ENCODE measurements at regions not wholly inside any gene's neighbourhood (a gene's known extent, or its start where the extent isn't known, plus 50 kb on each side); places are given as distances from the start of the nearest gene placed in this dataset.
"Not testable (repeated sequence)": the region's sequence is repeated elsewhere in the genome, so short reads cannot be mapped to it uniquely, and the experiment has no call there.

DNA sequence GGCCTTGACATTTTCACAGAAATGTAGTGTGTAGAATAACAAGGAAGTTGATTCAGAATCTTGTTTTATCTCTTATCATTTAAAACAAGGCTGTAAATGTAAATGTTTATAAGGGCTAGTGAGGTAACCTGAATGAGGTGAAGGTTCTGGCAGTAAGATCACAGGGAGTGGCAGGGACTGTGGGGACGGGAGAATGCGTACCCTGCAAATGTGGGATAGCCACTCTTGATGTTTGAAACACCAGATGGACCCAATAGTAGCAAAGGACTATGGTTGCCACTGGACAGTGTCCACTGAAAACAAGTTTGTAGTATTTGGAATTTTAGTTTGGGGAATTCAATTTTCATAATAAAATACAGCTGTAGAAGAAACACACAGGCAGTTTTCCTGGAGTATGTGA lies 155.3 kb downstream of the FHIP1A start:
- no peak for DNase-seq

GRCh38 chr4:151565583-151565982 lies 156.6 kb downstream of the FHIP1A start:
- no peak for DNase-seq

DNA sequence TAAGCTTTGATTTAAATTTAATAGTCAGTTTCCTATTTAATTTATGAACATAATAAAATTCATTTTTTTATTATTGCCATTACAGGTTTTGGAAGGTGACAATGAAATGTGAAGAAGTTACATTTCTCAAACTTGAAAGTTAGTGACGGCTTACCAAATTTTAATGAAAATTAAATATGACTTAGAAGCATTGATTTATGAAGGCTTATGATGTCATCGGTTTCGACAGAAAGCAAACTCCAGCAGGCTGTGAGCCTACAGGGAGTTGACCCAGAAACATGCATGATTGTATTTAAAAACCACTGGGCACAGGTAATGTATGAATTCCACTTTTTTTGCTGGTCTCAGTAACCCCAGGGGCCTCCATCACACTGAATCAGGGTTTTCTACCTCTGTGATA lies 157.1 kb downstream of the FHIP1A start:
- DNase-seq: no peak

GRCh38 chr4:151567056-151567455 lies 158.1 kb downstream of the FHIP1A start:
- DNase-seq: no peak

GRCh38 chr4:151568966-151569365 lies 160.0 kb downstream of the FHIP1A start:
- no peak for DNase-seq

- no peak for DNase-seq
Measured at GRCh38 chr4:151569650-151570049, 160.7 kb downstream of the FHIP1A start.

DNA sequence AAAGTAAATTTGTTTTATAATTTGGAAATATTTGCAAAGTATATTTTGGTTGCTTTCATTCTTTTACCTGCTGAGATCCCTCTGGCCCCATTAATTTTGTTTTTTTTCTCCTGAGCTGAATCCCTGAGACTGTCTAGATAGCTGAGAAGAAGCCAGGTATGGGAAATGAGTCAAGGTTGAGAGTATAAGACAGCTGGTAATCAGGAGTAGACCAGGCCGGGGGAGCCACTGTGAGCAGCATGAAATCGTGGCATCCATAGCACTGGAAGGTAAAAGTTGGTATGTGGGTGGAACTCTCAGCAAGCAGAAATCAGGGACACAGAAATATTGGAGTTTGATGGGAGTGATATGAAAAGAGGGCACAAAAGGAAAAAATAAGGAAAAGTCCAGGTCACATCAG lies 164.5 kb downstream of the FHIP1A start:
- no peak for DNase-seq

DNA sequence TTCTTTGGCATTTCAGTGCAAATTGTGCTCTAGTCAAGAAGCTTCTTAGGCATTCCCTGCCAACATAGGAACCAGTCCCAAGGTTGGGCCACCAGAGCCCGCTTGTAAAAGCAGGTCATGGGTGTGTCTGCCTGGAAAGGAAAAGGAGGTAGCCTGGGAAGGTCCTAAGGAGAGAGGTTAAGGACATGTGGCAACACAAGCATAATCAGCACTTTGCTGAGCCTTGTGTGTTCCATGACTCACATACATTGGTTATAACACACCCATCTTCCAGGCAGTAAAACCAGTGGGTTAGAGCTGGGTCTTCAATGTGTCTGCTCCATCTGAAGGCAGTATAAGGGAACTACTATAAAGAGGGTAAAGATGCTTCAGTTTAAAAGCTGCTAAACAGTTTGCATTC lies 165.0 kb downstream of the FHIP1A start:
- no peak for DNase-seq

GRCh38 chr4:151574968-151575367 lies 166.0 kb downstream of the FHIP1A start:
- DNase-seq: no peak

- DNase-seq: no peak
Measured at GRCh38 chr4:151575646-151576045, 166.7 kb downstream of the FHIP1A start.

GRCh38 chr4:151576627-151577026 lies 167.7 kb downstream of the FHIP1A start:
- no peak for DNase-seq

DNA sequence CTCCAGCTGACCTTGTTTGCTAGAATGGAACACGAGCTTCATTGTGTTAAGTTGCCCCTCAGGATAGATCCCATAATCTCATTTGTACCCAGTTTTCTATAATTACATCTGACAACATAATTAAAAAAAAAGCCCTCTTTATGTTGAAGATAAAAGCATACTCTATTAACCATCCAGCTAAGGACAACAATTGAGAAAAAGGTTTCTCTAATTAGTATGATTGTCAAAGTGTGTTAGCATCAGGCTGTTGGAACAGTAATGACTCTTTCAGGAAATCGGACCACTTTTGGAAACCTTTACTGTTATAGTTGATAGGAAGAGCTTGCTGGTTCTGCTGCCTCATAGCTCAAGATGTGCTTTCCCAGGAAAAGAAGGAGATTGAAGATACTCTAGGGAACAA lies 172.6 kb downstream of the FHIP1A start:
- DNase-seq: no peak

- no peak for DNase-seq
Measured at GRCh38 chr4:151582098-151582497, 173.1 kb downstream of the FHIP1A start.

GRCh38 chr4:151583157-151583914 lies 174.4 kb downstream of the FHIP1A start:
- no peak for DNase-seq

DNA sequence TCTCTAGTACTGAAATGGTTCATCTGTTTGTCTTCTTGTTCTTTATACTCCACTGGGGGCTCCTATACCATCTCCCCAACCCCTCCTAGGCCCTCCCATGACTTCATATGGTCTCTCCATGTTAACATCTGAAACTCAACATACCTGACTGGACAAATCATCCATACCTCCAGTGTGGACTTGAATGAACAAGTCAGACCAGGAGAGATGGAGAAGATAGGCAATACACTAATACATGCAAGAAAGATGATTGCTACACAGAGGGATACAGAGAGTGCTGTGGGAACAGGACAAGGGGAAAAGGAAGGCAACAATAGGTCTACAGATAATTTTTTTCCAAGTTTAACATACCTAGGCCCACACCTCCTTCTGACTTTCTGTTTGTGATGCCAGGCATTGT lies 175.1 kb downstream of the FHIP1A start:
- DNase-seq: no peak

DNA sequence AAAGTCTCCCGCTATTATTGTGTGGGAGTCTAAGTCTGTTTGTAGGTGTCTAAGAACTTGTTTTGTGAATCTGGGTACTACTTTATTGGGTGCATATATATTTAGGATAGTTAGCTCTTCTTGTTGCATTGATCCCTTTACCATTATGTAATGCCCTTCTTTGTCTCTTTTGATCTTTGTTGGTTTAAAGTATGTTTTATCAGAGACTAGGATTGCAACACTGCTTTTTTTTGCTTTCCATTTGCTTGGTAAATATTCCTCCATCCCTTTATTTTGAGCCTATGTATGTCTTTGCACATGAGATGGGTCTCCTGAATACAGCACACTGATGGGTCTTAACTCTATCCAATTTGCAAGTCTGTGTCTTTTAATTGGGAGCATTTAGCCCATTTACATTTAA lies 165.2 kb downstream of the GATB start:
- not testable (repeated sequence) for DNase-seq

DNA sequence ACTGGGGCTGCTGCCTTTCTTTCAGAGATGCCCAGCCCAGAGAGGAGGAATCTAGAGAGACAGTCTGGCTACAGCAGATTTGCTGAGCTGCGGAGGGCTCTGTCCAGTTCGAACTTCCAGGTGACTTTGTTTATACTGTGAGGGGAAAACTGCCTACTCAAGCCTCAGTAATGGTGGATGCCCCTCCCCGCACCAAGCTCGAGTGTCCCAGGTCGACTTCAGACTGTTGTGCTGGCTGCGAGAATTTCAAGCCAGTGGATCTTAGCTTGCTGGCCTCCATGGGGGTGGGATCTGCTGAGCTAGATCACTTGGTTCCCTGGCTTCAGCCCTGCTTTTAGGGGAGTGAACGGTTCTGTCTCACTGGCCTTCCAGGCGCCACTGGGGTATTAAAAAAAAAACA lies 163.1 kb downstream of the GATB start:
- DNase-seq: not testable (repeated sequence)

DNA sequence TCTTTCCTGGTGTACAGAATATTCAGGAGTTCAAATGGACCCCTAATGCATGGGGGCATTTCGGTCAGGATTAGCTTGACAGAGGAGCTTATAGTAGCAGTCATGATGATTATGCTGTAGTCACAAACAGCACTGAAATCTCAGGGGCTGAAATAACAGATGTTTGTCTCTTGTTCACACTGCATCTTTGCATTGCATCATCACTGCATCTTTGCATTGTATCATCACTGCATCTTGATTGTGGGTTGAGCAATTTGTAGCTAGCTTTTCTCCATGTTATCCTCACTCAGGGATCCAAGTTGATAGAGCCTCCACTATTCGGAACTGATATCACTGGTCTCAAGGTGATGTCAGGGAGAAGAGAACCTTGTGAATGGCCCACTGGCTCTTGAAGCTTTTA lies 160.9 kb downstream of the GATB start:
- DNase-seq: no peak

GRCh38 chr4:151600432-151600831 lies 160.4 kb downstream of the GATB start:
- DNase-seq: no peak

DNA sequence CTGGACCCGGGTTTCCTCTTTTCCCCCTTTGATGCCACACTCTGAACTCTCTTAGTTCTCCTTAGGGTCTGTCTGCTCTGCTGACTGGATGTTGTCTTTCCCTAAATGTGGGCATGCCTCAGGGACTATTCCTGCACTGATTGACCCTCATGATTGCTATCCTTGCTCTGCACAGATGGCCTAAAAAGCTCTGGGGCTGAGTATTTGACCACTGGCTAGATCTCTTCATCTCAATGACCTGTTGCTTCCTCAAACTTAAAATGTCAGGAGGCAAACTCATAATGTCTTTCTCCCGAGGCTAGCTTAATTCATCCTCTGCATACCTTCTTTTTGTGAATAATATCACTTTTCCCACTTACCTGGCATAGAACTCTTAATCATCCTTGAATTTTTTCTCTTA lies 157.4 kb downstream of the GATB start:
- DNase-seq: no peak

DNA sequence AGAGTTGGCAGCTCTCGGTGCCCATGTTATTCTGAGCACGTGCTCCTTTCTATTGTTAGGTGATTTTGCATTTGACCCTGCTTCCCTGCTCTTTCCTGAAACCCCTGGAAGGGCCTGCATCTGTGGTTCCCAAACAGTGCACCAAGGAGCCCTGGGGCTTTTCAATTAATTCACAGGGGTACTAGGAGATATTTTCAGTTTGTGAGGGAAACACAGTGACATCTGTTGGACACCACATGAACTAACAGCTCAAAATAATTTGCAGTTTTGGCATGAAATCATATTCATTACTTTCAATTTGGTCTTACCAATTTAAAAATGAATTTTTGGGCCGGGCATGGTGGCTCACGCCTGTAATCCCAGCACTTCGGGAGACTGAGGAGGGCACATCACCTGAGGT lies 156.6 kb downstream of the GATB start:
- DNase-seq: peak in 1 of 3 donors; percentile 7

DNA sequence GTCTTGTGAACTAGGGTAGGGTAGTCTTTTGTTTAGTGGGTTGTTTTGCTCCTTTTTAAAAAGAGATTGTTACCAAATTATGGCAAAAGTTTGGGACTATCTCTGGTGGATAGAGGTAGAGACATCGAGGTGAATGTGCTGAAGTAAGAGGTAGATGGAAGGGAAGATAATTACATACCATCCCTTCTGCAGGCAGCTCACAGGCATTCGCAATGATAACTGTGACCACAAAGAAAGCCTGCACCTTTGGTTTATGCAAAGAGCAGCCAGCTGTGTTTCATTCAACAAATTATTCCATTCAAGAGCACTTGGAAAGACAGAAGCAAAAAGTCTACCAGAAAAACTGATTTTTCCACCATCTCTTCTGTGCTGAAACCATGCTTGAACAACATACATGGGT lies 155.6 kb downstream of the GATB start:
- DNase-seq: no peak

DNA sequence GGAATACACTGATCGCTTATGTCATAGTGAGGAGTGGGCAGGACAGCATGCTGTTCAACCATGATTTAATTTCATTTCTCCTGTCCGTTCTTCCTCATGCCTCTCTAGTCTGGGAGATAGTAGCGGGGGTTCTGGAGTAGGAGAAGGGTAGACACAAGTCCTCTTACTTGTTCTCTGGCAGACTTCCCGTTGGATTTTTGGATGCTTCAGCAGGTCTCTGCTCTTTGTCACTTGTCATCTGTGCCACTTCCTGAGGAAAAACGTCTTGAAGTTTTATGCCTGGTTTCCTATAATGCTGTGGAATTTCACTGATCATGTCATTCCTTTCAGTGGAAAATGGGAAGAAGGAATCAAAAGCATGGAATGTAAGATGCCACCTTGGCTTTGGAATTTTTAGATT lies 154.7 kb downstream of the GATB start:
- DNase-seq: no peak

- no peak for DNase-seq
Measured at GRCh38 chr4:151610229-151610628, 150.6 kb downstream of the GATB start.

- no peak for DNase-seq
Measured at GRCh38 chr4:151611960-151612359, 148.8 kb downstream of the GATB start.

Measured in suppressor macrophage treated with lipopolysaccharide for 1 hour (primary cell).